NCI-H2107 treated with DMSO at 0.1 percent for 48 hours (cell line): ENCODE measurements at regions not wholly inside any gene's neighbourhood (a gene's known extent, or its start where the extent isn't known, plus 50 kb on each side); places are given as distances from the start of the nearest gene placed in this dataset.
"Not testable (repeated sequence)": the region's sequence is repeated elsewhere in the genome, so short reads cannot be mapped to it uniquely, and the experiment has no call there.

Experiments
- DNase-seq: peaks from one replicate; lab custom pipeline; 2025; ENCODE audit not compliant: unreplicated experiment; lab: John Stamatoyannopoulos, UW

DNA sequence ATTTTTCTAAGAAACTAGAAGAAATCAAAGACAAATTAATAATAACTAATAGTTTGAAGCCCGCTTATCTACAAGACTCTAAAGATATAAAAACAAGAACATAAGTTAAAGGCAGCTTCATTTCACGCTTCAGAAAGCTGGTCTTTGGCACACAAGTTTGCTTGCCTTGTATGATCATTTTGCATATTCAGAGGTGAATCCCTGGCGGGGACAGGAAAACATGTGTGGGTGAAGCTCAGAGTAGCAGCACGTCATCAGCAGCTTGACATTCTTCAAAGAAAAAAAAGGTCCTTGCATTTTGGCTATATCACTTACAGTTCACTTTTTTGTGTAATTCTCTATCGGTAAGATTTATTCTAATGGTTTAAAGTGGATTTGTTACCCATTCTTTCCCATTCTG lies 1911.8 kb downstream of the MRPL39 start:
- DNase-seq, result no peak

DNA sequence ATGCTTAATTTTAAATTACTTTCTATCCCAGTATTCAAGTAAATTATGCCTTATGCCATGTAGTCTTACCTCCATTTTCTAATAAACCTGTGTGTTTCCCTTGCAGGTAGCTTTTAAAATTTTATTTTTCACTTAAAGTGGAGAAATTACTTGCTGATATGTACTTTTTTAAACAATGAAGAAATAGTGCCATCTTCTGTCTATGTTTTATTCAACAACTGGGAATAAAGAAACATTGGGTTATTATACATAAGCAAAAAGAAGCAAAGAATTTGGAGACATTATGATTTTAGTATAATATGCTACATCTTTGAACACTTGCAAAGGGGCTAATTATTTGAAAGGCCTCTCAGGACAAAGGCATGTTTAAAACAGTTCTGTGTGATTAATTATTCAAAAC lies 1912.9 kb downstream of the MRPL39 start:
- no peak for DNase-seq

DNA sequence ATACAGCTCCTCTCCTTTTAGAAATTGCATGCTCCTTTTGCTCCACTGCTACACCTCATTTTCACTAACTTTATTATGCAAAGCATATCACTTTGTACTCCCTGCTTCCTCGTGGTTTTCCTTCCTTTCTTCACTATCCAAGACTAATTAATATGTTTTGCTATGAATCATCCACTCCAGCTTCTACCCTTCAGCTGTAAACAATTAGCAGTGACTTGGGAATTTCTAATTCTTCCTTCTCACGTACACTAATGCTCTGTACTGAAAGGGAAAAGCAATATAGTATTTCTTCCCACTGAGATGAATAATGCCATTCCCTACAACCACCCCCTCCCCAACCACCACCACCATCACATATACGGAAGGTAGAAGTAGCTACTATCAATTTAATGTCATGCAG lies 1917.0 kb downstream of the MRPL39 start:
- no peak for DNase-seq

DNA sequence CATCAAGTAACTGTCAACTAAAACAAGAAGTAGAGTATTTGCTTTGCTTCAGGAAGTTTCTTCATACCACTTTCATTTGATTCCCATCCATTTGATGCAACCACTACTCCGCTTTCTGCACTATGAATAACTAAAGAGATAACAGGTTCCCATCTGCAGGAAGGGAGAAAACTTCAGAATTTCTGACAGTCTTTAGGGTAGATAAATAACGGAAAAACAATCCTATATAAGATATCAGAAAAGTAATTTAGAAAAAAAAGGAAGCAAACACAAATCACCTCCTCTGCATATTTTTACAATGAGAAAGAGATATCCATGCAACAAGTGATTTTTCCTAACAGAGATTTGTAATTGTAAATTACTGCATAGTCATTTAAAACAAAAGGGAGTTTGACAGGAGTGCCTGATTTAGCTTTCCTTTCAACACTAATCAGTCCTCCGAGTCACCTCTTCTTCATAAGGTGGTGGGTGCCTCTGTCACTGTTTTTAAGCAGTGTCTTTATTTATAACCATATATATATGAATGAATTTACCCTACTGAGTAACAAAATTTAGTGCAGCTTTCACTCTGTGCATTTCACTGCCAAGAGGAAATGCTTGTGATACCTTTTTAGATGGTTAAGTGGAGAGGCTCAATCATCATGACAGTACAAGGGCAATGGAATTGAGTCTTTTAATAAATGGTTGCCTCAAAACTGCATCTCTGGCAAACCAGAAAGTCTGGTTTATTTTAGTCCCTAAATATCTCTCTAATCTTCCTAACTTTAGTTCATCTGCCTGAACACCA lies 1920.4 kb downstream of the MRPL39 start:
- DNase-seq, result no peak

DNA sequence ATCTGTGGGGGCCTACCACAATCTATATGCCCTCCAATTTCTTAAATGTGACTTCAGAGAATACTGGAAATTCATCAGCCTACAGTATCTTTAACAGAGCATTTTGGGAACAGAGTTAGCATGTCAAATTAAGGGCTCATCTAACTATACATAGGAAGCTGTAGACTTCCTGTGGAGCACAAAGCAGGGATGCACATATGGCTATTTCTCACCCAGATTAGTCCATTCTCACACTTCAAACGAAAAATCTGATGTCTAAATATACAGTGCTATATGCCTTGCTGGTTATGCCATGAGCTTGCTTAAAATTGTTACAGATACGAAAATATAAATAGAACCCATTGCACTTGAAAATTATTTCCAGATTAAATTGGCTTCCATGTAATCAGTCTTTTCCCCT lies 1922.8 kb downstream of the MRPL39 start:
- DNase-seq, result no peak

DNA sequence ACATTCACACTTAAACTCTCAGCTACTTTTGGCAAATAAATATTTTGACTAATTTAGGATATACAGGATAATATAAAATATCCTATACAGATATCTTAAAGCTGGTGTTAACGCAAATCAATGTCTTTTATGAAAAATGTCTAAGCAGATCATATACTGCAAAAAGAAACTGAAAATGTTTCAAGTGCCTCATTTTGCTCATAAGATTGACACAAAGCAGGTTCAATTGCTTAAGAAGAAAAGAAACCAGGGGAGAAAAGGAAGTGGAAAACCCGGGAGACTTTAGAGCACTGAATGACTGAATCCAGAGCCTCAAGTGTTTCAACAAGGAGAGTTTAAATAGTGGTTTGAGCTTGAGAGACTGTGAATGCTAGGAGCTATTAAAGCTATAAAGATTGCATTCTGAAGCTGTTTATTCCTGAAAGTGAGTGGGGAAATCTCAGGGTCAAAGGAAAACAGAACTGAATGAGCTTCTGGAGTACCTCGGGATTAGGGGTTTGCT lies 1943.0 kb downstream of the MRPL39 start:
- no peak for DNase-seq

DNA sequence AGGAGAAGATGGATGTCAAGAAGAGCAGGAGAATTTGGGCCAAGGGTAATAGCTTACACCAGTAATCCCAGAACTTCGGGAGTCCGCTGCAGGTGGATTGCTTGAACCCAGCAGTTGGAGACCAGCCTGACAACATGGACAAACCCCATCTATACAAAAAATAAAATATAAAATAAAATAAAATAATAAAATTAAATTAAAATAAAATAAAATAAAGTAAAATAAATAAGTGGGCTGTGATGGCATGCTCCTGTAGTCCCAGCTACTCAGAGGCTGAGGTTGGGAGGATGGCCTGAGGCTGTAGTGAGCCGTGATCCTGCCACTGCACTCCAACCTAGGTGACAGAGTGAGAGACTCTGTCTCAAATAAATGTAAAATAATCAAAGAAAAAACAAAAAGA lies 1946.7 kb downstream of the MRPL39 start:
- no peak for DNase-seq

DNA sequence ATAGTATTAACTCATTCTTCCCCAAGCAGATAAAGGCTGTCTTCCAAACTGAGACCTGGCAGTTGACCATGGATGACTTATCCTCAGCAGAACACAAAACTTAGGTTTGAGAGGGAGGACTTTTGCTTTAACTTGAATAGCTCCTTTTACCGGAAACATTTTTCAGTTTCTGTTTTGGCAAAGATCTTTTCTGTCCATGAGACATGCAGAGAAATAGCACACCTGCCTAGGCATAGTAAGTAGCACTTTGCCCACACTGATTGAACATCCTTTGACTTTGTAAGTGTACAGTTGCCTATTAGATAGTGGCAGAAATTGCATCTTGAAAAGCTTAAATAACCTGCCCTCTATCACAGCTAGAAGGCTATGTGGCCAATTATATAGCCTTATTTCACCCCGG lies 1962.5 kb downstream of the MRPL39 start:
- DNase-seq, result no peak

DNA sequence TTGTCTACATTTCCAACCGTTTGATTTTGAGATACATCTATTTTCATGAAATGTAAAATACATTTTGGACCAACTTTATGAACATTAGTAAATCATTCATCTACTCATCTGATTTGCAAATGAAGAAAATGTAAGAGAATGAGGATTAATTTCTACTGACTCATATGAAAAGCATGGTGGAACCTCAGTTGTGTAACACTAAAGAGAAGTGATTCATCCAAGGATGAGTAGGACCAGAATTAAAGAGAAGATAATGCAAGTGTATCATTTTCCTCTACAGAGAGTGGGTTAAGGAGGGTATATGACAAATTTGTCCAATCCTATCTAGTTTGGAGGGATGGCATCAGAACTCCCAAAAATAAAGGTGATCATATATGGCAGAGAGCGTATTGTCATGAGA lies 1967.6 kb downstream of the MRPL39 start:
- no peak for DNase-seq

DNA sequence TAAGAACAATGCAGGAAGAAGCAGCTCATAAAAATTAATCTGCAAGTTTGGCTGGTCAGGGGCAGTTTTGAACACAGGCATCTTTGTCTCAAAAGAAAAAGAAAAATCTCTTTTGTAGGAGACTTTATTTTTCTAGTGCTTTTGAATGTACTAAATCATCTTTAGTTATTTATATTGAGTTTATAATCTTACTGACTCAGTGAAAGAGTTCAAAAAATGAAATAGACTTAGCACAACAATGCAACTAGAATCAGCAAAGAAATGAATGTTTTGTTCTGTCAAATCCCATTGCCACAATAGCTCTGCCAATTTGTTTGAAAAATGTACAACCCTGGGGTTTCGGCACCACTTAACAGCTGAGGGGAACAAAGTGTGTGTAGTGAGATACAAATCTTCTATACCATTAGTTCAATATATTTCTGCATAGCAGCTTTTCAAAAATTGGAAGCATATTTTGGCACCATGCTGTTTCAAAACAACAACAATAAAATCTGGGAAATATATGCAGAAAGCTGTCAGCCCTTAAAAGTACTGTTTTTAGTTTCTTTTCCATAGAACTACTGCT lies 1969.1 kb downstream of the MRPL39 start:
- no peak for DNase-seq

DNA sequence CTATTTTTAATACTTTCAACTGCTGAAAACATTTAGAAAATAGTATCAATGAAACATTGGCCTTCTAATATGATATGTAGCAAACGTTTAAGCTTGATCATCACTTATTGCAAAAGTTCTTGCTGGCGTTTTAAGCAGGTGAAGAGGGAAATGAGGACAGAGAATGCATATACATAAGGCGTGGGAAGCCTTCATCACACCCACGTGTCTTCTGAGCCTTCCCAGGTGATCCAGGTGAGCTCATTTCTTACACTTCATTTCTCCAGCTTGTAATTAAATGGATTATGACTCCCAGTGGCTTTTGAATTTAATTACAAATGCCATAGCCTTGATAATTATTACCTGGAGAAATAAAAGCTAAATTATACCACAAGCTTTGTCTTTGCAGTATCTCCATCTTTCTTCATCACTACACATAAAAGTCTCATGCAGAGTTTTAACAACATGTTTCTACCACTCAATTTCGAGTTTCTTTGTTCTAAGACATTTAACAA lies 1973.8 kb downstream of the MRPL39 start:
- DNase-seq, result no peak

DNA sequence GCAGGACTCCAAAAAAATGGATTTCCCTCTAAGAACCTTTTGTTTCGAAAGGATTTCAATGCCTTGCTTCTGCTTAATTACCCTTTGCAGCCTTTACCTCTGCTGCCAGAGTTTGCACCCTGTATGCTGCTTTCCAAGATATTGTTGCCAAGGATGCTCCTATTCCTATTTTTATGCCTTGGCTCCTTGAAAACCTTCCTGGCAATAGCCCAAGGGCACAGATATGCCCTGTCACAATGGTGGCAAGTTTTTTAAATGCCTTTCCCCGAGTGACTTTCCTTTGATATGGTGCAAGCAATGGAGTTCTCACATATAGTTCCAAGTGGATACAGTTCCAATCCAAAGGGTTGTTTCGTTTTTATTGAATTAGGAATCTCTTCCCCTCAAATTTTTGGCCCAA lies 1983.0 kb downstream of the MRPL39 start:
- no peak for DNase-seq

DNA sequence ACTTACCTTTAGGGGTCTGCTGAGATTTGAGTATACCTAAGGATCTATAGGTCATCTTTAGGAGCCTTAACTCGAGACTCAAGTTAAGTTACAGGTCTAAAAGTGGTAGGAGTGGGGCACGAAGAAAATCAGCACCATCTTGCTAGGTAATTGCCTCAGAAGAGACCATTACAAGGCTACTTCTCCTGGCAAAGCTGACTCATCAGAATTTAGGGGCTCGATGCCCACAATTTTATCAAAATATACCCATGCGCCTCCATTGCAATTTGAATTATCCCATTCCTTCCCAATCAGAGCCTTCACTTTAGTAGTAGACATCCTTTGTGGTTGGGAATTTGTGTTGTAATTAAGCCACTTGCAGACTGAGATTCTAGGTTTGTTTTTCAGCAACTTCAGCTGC lies 1994.3 kb downstream of the MRPL39 start:
- DNase-seq, result no peak

DNA sequence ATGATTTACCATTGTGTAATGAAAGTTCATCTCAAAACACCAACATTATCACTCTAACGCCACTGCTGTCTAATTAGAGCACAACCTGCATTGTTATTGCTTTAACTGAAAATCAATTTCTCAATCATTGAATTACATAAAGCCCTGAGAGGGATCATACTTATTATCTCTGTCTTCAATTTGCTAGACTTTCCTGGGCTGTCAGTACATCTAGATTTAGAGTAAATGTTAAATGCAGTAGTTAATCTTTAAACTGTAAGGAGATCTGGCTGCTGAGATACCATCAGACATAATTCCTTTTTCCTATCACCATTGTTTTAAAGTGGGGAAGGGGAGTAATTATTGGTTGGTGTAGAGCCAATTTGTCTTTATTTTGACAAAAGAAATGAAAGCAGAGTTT lies 1995.1 kb downstream of the MRPL39 start:
- no peak for DNase-seq

DNA sequence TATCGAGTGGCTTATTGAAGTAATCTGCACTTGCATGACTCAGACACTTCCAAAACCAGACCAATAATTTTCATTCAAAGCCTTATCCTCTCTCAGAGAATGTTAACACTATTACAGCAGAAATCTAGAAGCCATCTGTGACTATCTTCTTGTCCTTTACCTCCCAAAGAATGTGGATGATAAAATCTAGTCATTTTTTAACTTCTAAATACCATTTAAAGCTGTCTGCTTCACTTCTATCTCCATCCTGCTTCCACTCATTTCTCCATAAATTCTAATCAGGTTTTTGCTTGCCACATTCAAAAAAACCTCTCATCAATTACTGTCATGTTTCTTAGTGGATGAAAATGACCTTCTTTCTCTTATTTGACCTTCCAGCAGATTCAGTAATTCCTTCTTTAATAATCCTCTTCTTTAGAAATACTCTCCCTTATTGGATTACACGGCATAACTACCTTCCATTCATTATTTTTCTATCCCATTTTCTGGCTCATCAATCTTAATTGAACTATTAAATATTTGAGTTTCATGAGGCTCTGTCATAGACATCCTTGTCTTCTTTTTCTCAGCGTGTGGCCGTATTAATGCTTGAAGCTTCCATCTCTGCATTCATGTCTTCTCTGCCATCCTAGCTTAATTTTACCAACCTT lies 1999.4 kb downstream of the MRPL39 start:
- DNase-seq, result no peak

DNA sequence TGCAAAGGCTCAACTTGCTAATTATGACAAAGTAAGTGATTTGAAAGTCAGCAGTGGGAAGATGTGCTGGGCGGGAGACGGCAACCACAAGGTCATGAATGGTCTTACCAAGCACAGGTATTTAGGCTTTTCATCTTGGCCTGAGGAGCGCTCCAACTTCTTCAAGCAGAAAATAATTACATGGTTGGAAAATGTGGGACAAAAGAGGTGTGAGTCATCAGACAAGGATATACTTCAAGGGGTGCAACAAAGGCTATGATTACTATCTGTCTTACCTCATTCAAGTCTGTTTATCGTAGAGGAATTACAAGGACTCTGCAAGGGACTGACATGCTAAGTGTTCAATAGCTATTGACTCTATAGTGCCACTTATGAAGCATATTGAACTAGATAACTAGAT lies 2005.7 kb downstream of the MRPL39 start:
- DNase-seq, result no peak

DNA sequence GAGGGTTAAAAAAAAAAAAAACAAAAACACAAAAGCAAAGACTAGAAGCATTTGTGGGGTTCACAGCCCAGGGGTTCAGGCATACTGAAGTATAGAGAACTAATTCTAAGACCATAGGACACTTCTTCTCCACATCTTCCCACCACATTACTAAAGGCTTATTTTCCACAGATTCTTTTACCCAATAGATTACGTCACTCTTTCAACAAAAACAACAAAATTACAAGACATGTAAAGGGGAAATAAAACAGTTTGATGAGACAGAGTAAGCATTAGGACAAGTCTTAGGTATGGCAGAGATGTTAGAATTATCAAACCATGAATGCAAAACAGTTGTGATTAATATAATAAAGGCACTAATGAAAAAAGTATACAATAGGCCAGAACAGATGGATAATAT lies 2013.7 kb downstream of the MRPL39 start:
- no peak for DNase-seq

DNA sequence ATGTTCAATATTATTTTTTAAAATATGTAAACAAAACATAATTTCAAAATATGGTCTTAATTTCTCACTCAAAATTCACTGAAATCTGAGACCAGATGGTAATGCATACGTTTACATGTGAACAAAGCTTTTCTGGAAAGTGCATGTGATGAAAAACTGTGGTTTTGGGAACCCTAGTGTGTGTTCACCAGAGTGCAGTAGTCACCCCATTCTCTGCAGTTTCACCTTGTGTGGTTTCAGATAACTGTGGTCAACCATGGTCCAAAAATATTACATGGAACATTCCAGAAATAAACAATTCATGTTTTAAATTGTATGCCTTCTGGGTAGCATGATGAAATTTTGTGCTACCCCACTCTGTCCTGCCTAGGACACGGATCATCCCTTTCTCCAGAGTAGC lies 2021.9 kb downstream of the MRPL39 start:
- DNase-seq, result no peak

DNA sequence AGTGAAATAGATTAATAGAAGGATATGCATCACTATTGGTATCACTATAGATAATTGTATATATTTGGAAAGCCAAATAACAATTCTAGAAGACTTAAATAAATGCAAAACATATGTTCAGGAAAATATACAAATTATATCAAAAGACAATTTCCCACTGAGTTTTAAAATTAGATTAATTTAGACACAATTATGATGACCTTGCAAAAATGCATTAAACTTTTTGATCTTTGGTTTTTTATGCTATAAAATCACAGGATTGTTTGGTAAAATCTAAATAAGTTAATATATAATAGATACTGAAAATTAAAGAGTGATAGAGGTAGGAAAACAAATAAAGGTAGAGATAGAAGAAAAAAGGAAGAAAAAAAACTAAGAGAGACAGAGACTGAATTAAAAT lies 2027.7 kb downstream of the MRPL39 start:
- DNase-seq, result no peak

DNA sequence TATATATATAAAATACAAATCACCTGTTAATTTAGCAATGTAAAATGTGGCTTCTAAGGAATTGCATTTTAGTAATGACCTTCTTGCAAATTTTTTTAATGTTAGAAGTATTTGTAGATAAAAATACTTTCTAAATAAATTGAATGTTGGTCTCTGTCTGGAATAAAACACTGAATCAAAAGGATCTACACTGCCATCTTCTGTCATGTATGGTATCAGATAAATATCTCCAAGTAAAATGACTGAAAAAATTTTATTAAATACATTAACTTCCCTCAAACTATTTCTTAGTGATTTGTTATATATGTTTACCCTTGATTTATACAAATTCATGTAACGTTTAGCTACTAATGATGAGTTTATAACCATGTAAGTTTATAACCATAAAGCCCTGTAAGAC lies 2029.3 kb downstream of the MRPL39 start:
- no peak for DNase-seq

DNA sequence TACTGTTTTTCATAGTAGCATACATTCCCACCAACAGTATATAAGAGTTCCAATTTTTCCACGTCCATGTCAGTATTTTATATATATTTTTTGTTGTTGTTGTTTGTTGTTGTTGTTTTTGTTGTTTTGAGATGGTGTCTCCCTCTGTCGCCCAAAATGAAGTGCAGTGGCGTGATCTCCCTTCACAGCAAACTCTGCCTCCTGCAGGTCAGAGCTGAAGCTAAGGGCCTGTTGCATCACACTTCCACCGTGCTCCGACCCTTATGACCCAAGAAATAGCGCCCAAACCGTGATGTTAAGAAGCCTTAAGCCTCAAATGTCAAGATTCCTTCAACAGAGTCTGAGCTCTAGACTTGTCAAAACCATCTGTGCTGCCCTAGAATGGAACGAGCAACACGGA lies 2032.3 kb downstream of the MRPL39 start:
- DNase-seq, result no peak

DNA sequence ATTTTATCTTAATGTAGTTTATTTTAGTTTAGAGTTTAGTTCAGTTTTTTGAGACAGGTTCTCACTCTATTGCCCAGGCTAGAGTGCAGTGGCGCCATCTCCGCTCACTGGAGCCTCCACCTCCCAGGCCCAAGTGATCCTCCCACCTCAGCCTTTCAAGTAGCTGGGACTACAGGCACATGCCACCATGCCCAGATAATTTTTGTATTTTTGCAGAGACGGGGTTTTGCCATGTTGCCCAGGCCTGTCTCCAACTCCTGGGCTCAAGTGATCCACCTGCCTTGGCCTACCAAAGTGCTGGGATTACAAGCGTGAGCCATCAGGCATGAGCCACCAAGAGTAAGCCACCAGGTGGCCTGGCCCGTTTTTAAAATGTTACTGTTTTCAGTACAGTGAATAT lies 2058.4 kb downstream of the MRPL39 start:
- DNase-seq, result not testable (repeated sequence)
